BLaER1 (cell line): ENCODE measurements at regions not wholly inside any gene's neighbourhood (a gene's known extent, or its start where the extent isn't known, plus 50 kb on each side); places are given as distances from the start of the nearest gene placed in this dataset.
"Not testable (repeated sequence)": the region's sequence is repeated elsewhere in the genome, so short reads cannot be mapped to it uniquely, and the experiment has no call there.

Experiments
- H3K27ac ChIP-seq: shearing (Covaris generic); formaldehyde crosslinking; 2 replicates; pipeline ENCODE4 v1.8.1; 2022
- H3K27me3 ChIP-seq: shearing (Covaris generic); formaldehyde crosslinking; 2 replicates; pipeline ENCODE4 v1.8.1; 2022
- H3K36me3 ChIP-seq: shearing (Covaris generic); formaldehyde crosslinking; 2 replicates; pipeline ENCODE4 v1.8.1; 2022
- H3K4me1 ChIP-seq: shearing (Covaris generic); formaldehyde crosslinking; 2 replicates; pipeline ENCODE4 v1.8.1; 2022
- H3K4me2 ChIP-seq: shearing (Covaris generic); formaldehyde crosslinking; 2 replicates; pipeline ENCODE4 v1.8.1; 2022
- H3K4me3 ChIP-seq: shearing (Covaris generic); formaldehyde crosslinking; 2 replicates; pipeline ENCODE4 v1.8.1; 2022
- H3K9ac ChIP-seq: shearing (Covaris generic); formaldehyde crosslinking; 2 replicates; pipeline ENCODE4 v1.8.1; 2022
- H3K9me3 ChIP-seq: shearing (Covaris generic); formaldehyde crosslinking; 2 replicates; pipeline ENCODE4 v1.8.1; 2022
- H4K20me1 ChIP-seq: shearing (Covaris generic); formaldehyde crosslinking; 2 replicates; pipeline ENCODE4 v1.8.1; 2022
- Cebpa-rat ChIP-seq: shearing (Covaris generic); IDR thresholded peaks from 2 replicates; pipeline ENCODE4 v1.8.1; 2022

- Histone ChIP-seq H3K4me1 (no peaks in the 10 kb centered on the region), H3K4me2 (no peak overlapping the region), H3K36me3 (no peaks in the 10 kb centered on the region), H3K27ac (no peak overlapping the region), H3K4me3 (no peak overlapping the region), H3K27me3 (no peaks in the 10 kb centered on the region), H3K9me3 (no peaks in the 10 kb centered on the region), H4K20me1 (no peaks in the 10 kb centered on the region), H3K9ac (no peak overlapping the region)
- TF ChIP-seq Cebpa-rat: no peak
Observed at GRCh38 chr1:191490303-191490702, 668.0 kb upstream of the RGS18 start.

DNA sequence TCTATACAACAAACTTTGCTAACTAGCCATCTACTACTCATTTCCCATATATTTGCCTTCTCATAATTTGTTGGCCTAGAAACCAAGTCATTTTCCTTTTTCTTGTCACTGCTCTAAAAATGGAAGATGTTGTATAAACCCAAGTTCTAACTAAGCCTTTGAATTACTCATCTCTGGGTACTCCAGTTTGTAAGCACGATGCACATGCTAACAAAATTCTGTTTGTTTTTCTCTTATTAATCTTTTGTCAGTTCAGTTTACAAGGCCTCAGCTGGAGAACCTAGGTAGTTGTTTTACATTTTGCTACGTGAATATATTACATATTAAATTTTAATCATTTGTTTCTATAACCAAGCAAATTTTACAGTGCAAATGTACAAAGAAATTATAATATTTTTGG is 663.2 kb upstream of the RGS18 start:
- H3K27ac ChIP-seq: no peak overlapping the region
- no peak overlapping the region for H3K4me2 ChIP-seq
- no peak overlapping the region for H3K4me3 ChIP-seq
- TF ChIP-seq Cebpa-rat: no peak
- no peaks in the 10 kb centered on the region for H4K20me1 ChIP-seq
- H3K9ac ChIP-seq: no peak overlapping the region
- no peaks in the 10 kb centered on the region for H3K9me3 ChIP-seq
- H3K4me1 ChIP-seq: 0 out of 2 replicates have a peak, but pooled peaks cover 4% of the 10 kb centered on the region
- H3K27me3 ChIP-seq: no peaks in the 10 kb centered on the region
- no peaks in the 10 kb centered on the region for H3K36me3 ChIP-seq

DNA sequence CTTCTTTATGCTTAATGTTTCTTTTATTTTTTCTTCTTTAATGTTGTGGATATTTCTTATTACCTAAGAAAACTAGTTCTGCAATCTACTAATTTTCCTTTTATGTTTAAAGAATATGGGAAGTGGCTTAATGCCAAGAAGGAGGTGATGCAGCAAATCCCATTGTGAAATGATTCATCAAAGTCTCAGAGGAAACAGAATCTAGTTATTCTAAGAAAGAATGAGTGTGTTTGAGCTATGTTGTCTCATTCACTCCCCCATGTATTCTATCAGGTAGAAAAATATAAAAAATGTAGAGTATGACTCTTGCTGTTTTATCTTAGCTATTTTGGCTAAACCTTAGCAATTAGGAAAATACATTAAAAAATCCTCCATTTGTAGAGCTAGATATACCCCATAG is 659.9 kb upstream of the RGS18 start:
- Histone ChIP-seq H3K4me2 (no peak overlapping the region), H3K27me3 (no peaks in the 10 kb centered on the region), H3K4me3 (no peak overlapping the region), H3K36me3 (no peaks in the 10 kb centered on the region), H3K9me3 (no peaks in the 10 kb centered on the region), H4K20me1 (no peaks in the 10 kb centered on the region), H3K4me1 (0 out of 2 replicates have a peak, but pooled peaks cover 4% of the 10 kb centered on the region), H3K27ac (no peak overlapping the region), H3K9ac (no peak overlapping the region)
- TF ChIP-seq Cebpa-rat: no peak

GRCh38 chr1:191498825-191499224 is 659.4 kb upstream of the RGS18 start:
- H3K36me3 ChIP-seq: no peaks in the 10 kb centered on the region
- H3K4me3 ChIP-seq: no peak overlapping the region
- no peak for TF ChIP-seq Cebpa-rat
- H3K9ac ChIP-seq: no peak overlapping the region
- no peak overlapping the region for H3K27ac ChIP-seq
- no peaks in the 10 kb centered on the region for H3K27me3 ChIP-seq
- no peaks in the 10 kb centered on the region for H4K20me1 ChIP-seq
- H3K4me2 ChIP-seq: no peak overlapping the region
- H3K9me3 ChIP-seq: no peaks in the 10 kb centered on the region
- 0 out of 2 replicates have a peak, but pooled peaks cover 4% of the 10 kb centered on the region for H3K4me1 ChIP-seq

DNA sequence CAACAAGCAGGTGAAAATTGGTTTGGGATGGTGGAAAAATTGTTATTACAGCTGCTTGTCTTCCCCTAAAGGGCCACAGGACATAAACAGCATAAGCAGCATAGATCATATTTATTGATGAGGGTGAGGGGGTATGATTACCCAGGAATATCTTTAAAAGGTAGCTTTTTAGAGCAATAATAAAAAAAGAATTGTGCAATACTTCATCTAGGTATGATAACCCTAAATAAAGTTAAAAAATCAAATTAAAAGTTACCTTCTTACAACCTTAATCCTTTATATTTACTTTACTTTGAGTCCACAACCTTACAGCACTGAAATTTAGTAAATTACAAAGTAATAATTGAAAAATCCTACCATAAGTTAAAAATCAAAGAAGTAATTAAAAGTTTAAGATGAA is 653.3 kb upstream of the RGS18 start:
- TF ChIP-seq Cebpa-rat: no peak
- Histone ChIP-seq H4K20me1 (no peaks in the 10 kb centered on the region), H3K4me3 (no peak overlapping the region), H3K9me3 (no peaks in the 10 kb centered on the region), H3K27me3 (no peaks in the 10 kb centered on the region), H3K4me2 (no peak overlapping the region), H3K36me3 (no peaks in the 10 kb centered on the region), H3K9ac (no peak overlapping the region), H3K4me1 (no peaks in the 10 kb centered on the region), H3K27ac (no peak overlapping the region)

- no peaks in the 10 kb centered on the region for H3K27me3 ChIP-seq
- H3K4me2 ChIP-seq: no peak overlapping the region
- H3K4me1 ChIP-seq: no peaks in the 10 kb centered on the region
- H4K20me1 ChIP-seq: no peaks in the 10 kb centered on the region
- H3K9me3 ChIP-seq: no peaks in the 10 kb centered on the region
- no peak overlapping the region for H3K9ac ChIP-seq
- TF ChIP-seq Cebpa-rat: no peak
- H3K4me3 ChIP-seq: no peak overlapping the region
- H3K27ac ChIP-seq: no peak overlapping the region
- H3K36me3 ChIP-seq: no peaks in the 10 kb centered on the region
Observed at GRCh38 chr1:191508239-191508638, 650.0 kb upstream of the RGS18 start.

GRCh38 chr1:191511480-191511879 is 646.8 kb upstream of the RGS18 start:
- not testable (repeated sequence) for H3K27me3 ChIP-seq, H3K27ac ChIP-seq, H4K20me1 ChIP-seq, H3K4me2 ChIP-seq, H3K4me1 ChIP-seq, H3K36me3 ChIP-seq, H3K9ac ChIP-seq, H3K9me3 ChIP-seq, H3K4me3 ChIP-seq

DNA sequence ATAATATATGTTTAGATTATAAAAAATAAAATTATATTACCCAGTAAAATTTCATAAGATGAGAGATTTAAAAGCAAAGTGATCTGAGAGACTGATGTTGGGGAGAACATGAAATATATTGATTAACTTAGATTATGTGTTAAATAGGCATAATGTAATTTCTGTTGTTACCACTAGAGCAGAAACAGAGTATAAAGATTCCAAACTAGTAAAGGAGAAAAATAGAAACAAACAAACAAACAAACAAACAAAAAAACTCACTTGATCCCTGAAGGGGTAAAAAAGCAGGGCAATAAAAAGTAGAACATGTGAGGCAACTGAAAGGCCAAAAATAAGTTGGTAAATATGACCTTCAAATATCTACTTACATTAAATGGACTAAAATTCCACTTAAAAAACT is 640.4 kb upstream of the RGS18 start:
- no peak for TF ChIP-seq Cebpa-rat
- Histone ChIP-seq H3K36me3 (no peaks in the 10 kb centered on the region), H3K9me3 (no peaks in the 10 kb centered on the region)

GRCh38 chr1:191519519-191519918 is 638.7 kb upstream of the RGS18 start:
- Histone ChIP-seq H3K9me3 (no peaks in the 10 kb centered on the region), H3K27ac (no peak overlapping the region), H3K4me3 (no peak overlapping the region), H3K9ac (no peak overlapping the region), H3K27me3 (no peaks in the 10 kb centered on the region), H3K4me2 (no peak overlapping the region), H3K4me1 (no peaks in the 10 kb centered on the region), H4K20me1 (no peaks in the 10 kb centered on the region), H3K36me3 (no peaks in the 10 kb centered on the region)
- TF ChIP-seq Cebpa-rat: no peak

More for the DNA sequence above, 640.4 kb upstream of the RGS18 start:
- no peaks in the 10 kb centered on the region for H3K27me3 ChIP-seq
- no peak overlapping the region for H3K27ac ChIP-seq
- no peak overlapping the region for H3K9ac ChIP-seq
- H3K4me2 ChIP-seq: no peak overlapping the region
- no peak overlapping the region for H3K4me3 ChIP-seq
- no peaks in the 10 kb centered on the region for H3K4me1 ChIP-seq
- no peaks in the 10 kb centered on the region for H4K20me1 ChIP-seq

GRCh38 chr1:191520345-191520744 is 637.9 kb upstream of the RGS18 start:
- H3K4me2 ChIP-seq: no peak overlapping the region

DNA sequence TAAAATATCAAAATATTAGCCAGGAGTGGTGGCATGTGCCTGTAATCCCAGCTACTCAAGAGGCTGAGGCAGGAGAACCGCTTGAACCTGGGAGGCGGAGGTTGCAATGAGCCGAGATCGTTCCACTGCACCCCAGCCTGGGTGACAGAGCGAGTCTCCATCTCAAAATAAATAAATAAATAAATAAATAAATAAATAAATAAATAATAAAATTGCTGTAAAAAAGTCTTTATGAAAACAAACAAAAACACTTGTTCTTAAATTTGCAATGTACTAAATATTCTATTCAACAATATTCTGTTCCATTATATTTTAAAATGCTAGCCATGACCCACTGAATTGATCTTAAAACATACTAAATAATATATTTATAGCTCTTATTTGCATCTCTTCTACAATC is 632.3 kb upstream of the RGS18 start:
- H3K4me2 ChIP-seq, H4K20me1 ChIP-seq, H3K4me3 ChIP-seq, H3K27ac ChIP-seq, H3K9ac ChIP-seq, H3K27me3 ChIP-seq, H3K4me1 ChIP-seq, H3K36me3 ChIP-seq, H3K9me3 ChIP-seq: not testable (repeated sequence)

More at GRCh38 chr1:191520345-191520744, 637.9 kb upstream of the RGS18 start:
- Histone ChIP-seq H3K4me1 (no peaks in the 10 kb centered on the region), H4K20me1 (no peaks in the 10 kb centered on the region), H3K27ac (no peak overlapping the region), H3K4me3 (no peak overlapping the region), H3K36me3 (no peaks in the 10 kb centered on the region), H3K9me3 (no peaks in the 10 kb centered on the region), H3K27me3 (no peaks in the 10 kb centered on the region), H3K9ac (no peak overlapping the region)
- no peak for TF ChIP-seq Cebpa-rat
